OCI-M1 (cell line): ENCODE measurements at regions not wholly inside any gene's neighbourhood (a gene's known extent, or its start where the extent isn't known, plus 50 kb on each side); places are given as distances from the start of the nearest gene placed in this dataset.
"Not testable (repeated sequence)": the region's sequence is repeated elsewhere in the genome, so short reads cannot be mapped to it uniquely, and the experiment has no call there.

Source experiments
- DNase-seq: peaks from one replicate; lab custom pipeline; 2025; lab: John Stamatoyannopoulos, UW

- no peak for DNase-seq
Measured at GRCh38 chr11:64428693-64429092, 69.7 kb downstream of the RPS6KA4 start.

- DNase-seq: no peak
Measured at GRCh38 chr11:64429970-64430369, 71.0 kb downstream of the RPS6KA4 start.

GRCh38 chr11:64430645-64431044 lies 71.7 kb downstream of the RPS6KA4 start:
- no peak for DNase-seq

GRCh38 chr11:64436000-64436399 lies 77.0 kb downstream of the RPS6KA4 start:
- DNase-seq: no peak

GRCh38 chr11:64437426-64437825 lies 78.5 kb downstream of the RPS6KA4 start:
- DNase-seq: no peak

- no peak for DNase-seq
Measured at GRCh38 chr11:64438986-64439771, 80.2 kb downstream of the RPS6KA4 start.

GRCh38 chr11:64439772-64440491 lies 81.0 kb downstream of the RPS6KA4 start:
- DNase-seq: not testable (repeated sequence)

- no peak for DNase-seq
Measured at GRCh38 chr11:64441127-64441526, 82.2 kb downstream of the RPS6KA4 start.

GRCh38 chr11:64443001-64443400 lies 84.0 kb downstream of the RPS6KA4 start:
- no peak for DNase-seq

GRCh38 chr11:64444838-64445441 lies 86.0 kb downstream of the RPS6KA4 start:
- peak; percentile 15 for DNase-seq

- no peak for DNase-seq
Measured at GRCh38 chr11:64445651-64446050, 86.7 kb downstream of the RPS6KA4 start.

GRCh38 chr11:64447831-64448598 lies 89.1 kb downstream of the RPS6KA4 start:
- DNase-seq: peak; percentile 51

GRCh38 chr11:64448599-64449380 lies 89.8 kb downstream of the RPS6KA4 start:
- peak; percentile 88 for DNase-seq

- peak; percentile 83 for DNase-seq
Measured at GRCh38 chr11:64449381-64450167, 90.6 kb downstream of the RPS6KA4 start.

GRCh38 chr11:64450168-64450560 lies 91.2 kb downstream of the RPS6KA4 start:
- no peak for DNase-seq

GRCh38 chr11:64451856-64452255 lies 92.9 kb downstream of the RPS6KA4 start:
- no peak for DNase-seq

GRCh38 chr11:64453466-64453865 lies 94.5 kb downstream of the RPS6KA4 start:
- no peak for DNase-seq

- DNase-seq: no peak
Measured at GRCh38 chr11:64455456-64456261, 96.7 kb downstream of the RPS6KA4 start.

GRCh38 chr11:64456509-64457320 lies 97.8 kb downstream of the RPS6KA4 start:
- DNase-seq: no peak
